Keratinocyte (primary cell): ENCODE measurements at regions not wholly inside any gene's neighbourhood (a gene's known extent, or its start where the extent isn't known, plus 50 kb on each side); places are given as distances from the start of the nearest gene placed in this dataset.

Experiments
- CTCF ChIP-seq, 3 experiments: IDR thresholded peaks in 1 of 3; conservative IDR thresholded peaks in 1 of 3; optimal IDR thresholded peaks in 1 of 3; 2 replicates in 2 of 3; 3 replicates in 1 of 3; pipeline versions ENCODE3 to v1.5.1; 2011; ENCODE audit warnings: low read length in 3 of 3, mild to moderate bottlenecking in 3 of 3, moderate library complexity in 2 of 3, control low read depth in 1 of 3, inconsistent platforms in 1 of 3; ENCODE audit not compliant: insufficient read depth in 2 of 3; ENCODE audit errors: extremely low read depth in 1 of 3
- EZH2 ChIP-seq: IDR thresholded peaks from one replicate; pipeline ENCODE4 v1.6.1; 2012; ENCODE audit warnings: inconsistent platforms, mild to moderate bottlenecking, low read length, moderate library complexity

- TF ChIP-seq CTCF (optimal IDR thresholded peaks at IDR 0.05 in 1 of 3, IDR thresholded peaks at IDR 0.05 in 1 of 3, conservative IDR thresholded peaks at IDR 0.05 in 1 of 3; ENCODE audit: extremely low read depth in 1 of 3, insufficient read depth in 2 of 3, low read length in 3 of 3), result no peak
- no peak for TF ChIP-seq EZH2
These were observed 72.3 kb upstream of the VOPP1 start for GRCh38 chr7:55644567-55644966.
